HG03175 (cell line): ENCODE measurements at regions not wholly inside any gene's neighbourhood (a gene's known extent, or its start where the extent isn't known, plus 50 kb on each side); places are given as distances from the start of the nearest gene placed in this dataset.
"Not testable (repeated sequence)": the region's sequence is repeated elsewhere in the genome, so short reads cannot be mapped to it uniquely, and the experiment has no call there.

Source experiments
- ATAC-seq: cut with Tn5 transposase; IDR thresholded peaks from one replicate; pipeline ENCODE4 v1.9.1; 2021; ENCODE audit warnings: mild to moderate bottlenecking, moderate library complexity; ENCODE audit not compliant: unreplicated experiment

DNA sequence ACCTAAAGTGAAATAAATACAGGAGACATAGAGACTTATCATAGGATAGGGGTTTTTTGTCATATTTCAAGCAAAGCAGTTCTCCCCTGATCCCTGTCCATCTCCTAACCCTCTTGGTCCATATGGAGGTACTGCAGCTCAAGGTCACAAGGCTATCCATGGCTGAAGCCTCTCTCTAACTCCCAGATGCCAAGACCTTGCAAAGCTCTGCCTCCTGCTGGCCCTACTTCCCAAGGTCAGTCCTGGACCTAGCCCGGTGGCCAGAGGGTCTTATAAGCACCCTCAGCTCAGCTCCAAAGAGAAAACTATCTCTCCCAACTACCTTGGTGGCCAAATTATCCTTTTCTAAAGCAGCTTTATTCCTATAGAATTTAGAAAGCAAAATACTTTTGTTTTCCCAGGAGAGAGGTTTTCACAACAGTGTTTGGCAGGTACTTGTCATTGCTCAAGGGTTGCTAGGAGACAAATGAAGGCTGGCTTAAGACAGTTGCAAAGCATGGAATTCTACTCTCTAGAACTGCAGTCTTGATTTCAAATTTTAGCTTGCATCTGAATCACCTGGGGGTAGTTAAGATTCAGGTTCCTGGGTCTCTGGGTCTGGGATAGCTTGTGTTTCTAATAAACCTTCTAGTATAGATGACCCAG lies 121.5 kb downstream of the XCL2 start:
- ATAC-seq: no peak

- ATAC-seq: no peak
These were observed 122.3 kb downstream of the XCL2 start for GRCh38 chr1:168421399-168422004.

DNA sequence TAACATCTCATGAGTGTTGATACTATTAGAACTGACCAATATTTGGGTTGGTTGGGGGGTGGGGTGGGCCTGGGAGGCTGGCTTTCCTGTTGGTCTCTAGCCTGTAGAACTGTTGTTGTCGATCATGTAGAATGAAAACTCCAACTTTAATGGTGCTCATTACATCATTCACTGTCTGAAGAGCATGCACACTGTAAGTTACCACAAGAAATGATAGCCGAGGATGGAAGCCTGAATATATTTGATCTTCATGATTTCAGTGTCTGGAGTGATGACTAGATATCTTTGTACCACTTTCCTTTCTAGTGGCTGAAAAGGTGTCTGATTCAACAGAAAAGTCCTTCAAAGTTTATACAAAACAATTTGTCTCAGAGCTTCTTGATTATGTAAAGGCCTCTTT lies 123.6 kb downstream of the XCL2 start:
- no peak for ATAC-seq

DNA sequence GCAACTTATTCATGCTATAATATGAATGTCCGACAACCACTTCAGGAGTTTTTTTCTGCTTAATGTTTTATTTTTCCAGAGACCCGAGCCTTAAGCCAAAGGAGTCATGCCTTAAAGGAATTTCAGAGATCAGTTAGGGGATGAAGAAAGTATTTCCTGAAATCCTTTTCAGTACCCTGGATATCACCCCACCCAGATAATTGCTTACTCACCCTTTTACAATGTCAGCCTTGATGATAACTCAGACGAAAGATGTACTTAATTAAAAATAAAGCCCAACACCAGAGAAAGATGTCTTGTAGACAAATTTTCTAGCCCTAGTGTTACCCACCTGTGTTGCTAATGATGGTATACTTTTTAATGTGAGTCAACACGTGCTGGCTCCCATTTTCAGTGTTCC lies 124.1 kb downstream of the XCL2 start:
- ATAC-seq: no peak

DNA sequence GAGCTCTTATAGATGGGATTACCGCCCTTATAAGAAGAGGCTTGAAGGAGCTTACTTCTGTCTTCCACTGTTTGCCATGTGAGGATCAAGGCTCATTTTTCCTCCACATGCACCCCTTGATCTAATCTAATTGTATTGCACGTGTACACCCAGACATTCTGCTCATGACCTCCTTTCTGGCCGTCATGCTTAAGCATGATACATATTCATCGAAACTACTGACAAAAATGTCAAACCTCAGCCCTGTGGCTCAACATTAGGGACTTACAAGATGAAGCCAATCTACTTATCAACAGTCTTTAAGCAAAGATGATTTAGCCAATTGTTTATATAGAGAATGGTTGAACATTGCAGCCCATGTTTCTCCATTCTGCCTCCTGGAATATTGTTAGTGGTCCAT lies 127.6 kb downstream of the XCL2 start:
- no peak for ATAC-seq

DNA sequence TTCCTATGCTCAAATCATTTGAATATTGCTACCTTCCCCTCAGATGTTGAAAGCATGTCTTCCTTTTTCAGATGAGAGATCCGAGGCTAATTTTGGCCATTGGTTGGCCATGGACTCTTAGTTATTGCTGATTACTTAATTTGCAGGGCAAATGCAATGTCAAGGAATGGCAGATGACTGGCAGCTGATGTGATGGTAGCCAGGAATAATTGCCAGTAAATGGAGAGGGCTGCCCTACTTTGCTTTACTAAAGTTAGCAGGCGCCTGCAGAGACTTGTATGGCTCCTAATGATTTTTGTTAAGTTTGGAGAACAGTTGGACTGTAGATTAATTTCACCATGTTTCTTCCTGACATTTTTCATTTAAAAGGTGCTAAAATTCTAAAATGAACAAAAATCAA lies 128.9 kb downstream of the XCL2 start:
- no peak for ATAC-seq

DNA sequence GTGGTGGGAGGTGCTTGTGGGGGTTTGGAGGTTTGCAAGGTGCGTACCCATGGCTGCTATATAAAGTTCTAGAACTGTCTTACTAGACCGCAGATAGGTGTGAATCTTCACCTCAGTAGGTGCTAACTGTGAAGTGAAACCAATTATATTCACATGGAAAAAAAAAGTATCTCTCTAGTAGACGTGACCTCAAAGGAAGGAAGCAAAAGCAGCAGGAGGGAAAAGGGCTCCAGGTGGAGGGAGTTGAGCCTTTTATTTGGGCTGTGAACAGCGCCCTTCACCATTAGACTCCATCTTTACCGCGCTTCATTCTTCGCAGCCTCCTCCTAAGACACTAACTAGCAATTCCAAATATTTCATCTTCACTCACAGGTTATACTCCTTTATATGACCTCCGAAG lies 129.8 kb downstream of the TBX19 start:
- no peak for ATAC-seq

GRCh38 chr1:168408884-168409283 lies 128.2 kb downstream of the TBX19 start:
- ATAC-seq: no peak

DNA sequence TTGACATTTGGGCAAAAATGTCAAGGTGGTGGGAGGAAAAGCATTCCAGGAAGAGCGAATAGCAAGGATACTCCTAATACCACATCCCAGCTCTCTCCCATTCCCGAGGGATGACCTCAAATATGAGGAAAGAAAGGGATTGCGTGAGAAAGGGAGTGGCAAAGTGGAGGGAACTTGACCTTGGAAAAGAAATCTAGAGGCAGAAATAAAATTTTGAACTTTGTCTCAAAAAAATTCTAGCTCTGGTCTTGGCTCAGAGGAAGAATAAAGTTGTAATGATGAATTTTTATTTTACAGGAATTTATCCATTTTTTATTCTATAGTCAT lies 127.8 kb downstream of the TBX19 start:
- ATAC-seq: no peak

DNA sequence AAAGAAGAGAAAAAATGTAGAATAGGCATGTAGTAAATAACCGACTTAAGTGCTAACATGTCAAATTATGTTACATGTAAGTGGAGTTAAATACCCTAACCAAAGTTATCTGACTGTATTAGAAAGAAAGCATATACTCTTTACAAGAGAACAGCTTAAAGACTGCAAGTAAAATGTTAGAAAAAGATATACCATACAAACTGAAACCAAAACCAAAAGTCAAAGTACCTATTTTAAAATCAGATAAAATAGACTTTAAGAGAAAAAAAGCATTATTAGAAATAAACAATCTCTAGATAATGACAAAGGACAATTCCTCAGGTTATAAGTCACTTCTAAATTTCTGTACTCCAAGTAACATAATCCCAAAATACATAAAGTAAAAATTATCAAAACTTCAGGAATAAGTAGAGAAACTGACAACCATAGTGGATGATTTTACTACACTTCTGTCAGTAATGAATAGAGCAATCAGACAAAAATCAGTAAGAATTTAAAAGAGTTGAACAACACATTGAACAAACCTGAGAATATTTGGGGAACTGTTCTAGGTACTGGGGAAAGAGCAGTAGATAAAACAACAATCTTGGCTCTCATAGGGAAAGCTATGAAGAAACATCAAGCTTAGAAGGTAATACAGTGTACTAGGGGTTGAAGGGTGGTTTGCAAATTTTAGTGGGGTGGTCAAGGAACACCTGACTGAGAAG lies 127.3 kb downstream of the TBX19 start:
- no peak for ATAC-seq

- ATAC-seq: no peak
These were observed 125.4 kb downstream of the TBX19 start for GRCh38 chr1:168405906-168406549.

DNA sequence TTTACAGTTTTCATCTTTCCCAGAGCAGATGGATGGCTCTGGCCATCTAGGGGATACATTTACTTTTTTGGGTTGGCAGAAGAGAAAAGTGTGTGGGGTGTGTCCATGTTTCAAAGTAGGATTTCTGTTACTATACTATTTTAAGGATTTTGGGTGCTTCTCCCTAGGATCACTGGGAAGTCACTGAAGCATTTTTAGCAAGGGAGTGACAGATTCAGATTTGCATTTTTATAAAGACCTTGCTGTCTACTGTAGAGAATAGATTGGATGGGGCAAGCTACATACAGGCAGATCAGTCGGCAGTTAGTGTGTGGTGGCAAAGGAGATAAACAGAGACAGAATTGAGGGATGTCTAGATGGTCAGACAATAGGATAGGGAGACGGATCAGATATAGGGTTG lies 122.5 kb downstream of the TBX19 start:
- ATAC-seq: no peak

DNA sequence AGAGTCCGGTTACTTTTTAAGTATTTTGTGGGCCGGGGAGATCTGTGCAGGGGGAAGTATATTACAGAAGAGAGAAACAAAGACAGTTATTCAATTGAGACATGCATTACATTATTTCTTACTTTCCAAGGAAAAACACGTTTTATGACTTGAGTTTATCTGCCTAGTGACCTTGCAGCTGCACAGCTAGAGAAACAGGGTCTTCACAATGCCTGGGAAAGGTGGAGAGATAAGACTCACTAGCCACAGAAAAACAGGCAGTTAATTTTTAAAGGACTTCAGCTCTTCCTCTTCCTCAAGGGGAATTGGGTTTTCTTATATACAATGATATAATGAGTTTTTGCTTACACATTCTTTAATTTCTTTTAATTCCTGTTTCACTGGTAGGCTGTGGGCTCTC lies 121.8 kb downstream of the TBX19 start:
- not testable (repeated sequence) for ATAC-seq

DNA sequence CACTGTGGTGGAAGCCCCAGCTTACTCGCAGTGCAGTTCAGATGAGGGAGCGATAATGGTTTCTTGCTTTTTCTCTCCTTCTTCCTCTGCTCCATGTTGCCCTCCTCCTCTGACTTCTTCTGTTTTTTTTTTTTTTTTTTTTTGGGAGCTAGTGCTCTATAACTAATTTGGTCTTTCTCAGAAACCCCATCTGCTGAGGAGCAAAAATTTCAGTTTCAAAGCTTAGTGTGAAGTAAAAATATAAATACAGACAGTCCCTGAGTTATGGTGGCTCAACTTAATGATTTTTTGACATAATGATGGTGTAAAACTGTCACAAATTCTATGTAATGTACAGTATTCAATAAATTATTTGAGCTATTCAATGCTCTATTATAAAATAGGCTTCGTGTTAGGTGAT lies 120.7 kb downstream of the TBX19 start:
- ATAC-seq: no peak

- no peak for ATAC-seq
These were observed 119.5 kb downstream of the TBX19 start for GRCh38 chr1:168400139-168400538.

DNA sequence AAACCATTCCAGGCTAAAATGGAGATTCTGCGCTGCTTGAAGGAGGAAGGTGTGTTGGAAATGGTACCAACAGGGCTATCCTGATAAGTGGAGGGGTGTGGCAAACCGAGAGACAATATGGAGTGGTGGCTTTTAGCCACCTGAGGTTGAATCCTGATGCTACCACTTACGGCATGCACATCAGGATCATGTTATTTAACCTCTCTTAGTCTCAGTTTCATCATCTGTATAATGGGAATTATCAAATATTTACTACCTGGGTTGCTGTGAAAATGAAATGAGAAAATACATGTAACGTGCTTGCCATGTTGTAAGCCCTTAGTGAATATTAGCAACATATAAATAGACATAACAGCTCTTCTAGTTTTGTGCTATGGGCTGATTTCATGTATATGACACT lies 117.1 kb downstream of the TBX19 start:
- no peak for ATAC-seq

DNA sequence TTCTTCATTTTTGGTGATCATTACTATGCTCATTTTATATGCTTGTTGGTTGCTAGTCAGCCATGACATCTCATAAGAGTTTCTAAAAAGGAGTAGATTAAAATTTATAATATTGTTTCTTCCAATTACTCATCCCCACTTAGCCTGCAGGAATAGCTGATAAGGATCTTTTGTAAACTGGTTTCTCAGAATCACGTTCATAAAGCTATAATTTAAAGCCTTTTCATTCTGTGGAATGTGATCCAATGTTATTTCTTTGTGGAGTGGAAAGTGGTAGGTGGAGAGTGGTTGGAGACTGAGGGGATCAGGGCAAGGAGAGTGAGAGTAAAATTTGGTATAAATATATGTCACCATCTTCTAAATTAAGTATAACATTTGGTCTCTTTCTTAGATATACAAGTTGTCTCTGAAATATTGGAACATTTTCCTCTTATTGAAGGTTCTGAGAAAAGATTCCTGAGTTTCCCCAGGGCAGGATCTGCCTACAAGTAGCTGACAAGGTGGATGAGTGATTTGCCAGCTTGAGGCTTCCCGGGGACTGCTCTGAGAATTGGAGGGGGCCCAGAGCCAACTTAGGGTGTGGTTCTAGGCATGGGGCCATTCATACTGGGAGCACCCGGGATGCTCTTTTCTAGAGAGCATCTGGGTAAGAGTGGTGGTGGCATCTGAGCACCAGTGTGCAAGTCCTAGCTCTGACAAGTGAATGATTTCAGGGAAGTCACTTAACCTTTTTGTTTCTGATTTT lies 116.4 kb downstream of the TBX19 start:
- no peak for ATAC-seq

- ATAC-seq: no peak
These were observed 115.8 kb downstream of the TBX19 start for GRCh38 chr1:168396508-168396907.

DNA sequence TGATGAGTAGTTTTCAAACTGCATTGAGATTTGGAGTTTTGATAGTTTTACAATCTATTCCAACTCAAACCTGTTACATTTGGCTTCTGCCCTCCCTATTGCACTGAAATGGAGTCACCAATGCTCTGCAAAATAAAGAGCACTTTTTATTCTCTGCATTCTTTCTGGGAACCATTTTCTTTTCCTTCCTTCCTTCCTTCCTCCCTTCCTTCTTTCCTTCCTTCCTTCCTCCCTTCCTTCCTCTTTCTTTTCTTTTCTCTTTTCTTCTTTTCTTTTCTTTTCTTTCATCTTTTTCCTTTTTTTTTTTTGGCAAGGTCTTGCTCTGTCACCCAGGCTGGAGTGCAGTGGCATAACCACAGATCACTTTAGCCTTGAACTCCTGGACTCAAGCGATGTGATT lies 114.2 kb downstream of the TBX19 start:
- ATAC-seq: no peak

DNA sequence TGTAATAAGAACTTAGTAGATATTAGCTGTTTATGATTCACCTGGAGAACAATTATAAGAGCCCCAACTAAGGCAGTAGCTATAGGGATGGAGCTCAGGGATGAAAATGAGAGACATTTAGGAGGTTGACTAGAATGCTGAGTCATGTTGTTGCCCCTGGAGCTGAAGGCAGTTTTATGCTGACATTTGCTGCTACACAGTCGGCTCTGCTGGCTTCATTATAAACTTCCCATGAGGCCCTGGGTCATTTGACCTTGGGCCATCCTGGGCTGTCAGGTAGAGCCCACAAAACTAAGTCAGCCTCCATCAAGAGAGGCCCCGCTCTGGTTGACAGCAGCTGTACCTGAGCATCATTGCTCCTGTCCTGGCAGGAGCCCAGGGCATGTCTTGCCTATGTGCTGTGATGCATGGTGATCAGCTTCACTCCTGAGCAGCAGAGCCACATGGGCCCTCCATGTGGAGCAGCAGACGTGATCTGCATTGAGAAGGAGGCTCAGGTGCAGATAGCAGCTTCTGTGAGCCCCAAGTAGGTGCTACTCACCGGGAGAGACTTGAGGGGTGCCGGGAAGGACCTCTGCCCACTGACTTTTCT lies 112.4 kb downstream of the TBX19 start:
- ATAC-seq: no peak
